ENCODE measurements at regions not wholly inside any gene's neighbourhood (a gene's known extent, or its start where the extent isn't known, plus 50 kb on each side); places are given as distances from the start of the nearest gene placed in this dataset.

DNA sequence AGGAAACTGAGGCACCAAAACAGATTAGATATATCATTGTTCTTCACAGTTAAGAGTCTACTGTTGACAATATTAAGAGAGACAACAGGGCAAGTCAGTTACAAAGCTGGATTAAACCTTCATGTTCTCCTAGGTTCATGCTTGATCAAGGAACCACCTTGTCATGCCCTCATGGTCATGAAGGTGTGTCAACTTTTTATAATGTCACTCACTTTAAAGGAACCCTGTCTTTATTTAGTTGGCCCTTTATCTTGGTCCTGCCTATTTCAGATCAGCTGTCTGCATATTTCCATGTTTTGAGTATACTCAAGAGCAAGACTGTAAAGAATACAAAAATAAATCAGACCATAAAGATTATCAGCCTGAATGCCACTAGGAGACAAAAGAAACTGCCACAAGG is 140.2 kb upstream of the FAM241A start:
- TF ChIP-seq, protein P1, sequence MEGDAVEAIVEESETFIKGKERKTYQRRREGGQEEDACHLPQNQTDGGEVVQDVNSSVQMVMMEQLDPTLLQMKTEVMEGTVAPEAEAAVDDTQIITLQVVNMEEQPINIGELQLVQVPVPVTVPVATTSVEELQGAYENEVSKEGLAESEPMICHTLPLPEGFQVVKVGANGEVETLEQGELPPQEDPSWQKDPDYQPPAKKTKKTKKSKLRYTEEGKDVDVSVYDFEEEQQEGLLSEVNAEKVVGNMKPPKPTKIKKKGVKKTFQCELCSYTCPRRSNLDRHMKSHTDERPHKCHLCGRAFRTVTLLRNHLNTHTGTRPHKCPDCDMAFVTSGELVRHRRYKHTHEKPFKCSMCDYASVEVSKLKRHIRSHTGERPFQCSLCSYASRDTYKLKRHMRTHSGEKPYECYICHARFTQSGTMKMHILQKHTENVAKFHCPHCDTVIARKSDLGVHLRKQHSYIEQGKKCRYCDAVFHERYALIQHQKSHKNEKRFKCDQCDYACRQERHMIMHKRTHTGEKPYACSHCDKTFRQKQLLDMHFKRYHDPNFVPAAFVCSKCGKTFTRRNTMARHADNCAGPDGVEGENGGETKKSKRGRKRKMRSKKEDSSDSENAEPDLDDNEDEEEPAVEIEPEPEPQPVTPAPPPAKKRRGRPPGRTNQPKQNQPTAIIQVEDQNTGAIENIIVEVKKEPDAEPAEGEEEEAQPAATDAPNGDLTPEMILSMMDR (IDR thresholded peaks at IDR 0.05): no peak
- TF ChIP-seq EP300 (IDR thresholded peaks at IDR 0.05): no peak
- TF ChIP-seq POLR2A (IDR thresholded peaks at IDR 0.05): no peak
- no peak for TF ChIP-seq POLR2AphosphoS5 (IDR thresholded peaks at IDR 0.05)
